UCSD-AML1 (cell line): ENCODE measurements at regions not wholly inside any gene's neighbourhood (a gene's known extent, or its start where the extent isn't known, plus 50 kb on each side); places are given as distances from the start of the nearest gene placed in this dataset.

Source experiments
- DNase-seq: peaks from one replicate; lab custom pipeline; 2025; ENCODE audit not compliant: unreplicated experiment; lab: John Stamatoyannopoulos, UW

DNA sequence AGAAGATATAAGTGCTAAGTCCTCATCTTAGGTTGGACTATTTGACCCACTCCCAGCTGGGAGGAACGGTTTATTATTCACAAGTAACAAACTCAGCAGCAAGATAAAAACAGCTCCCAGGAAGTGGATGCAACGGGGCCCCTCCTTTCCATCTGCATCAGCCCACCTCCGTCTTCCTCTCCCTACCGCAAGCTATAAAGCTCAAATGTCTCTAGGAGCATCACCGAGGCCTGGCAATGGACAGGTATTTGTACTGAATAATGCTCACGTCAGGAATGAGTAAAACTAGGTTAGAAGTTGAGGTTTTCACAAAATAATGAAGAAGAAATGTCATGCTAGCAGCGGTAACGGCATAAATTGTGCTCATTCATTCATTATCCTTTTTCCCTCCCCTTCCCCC, 408.7 kb upstream of the PSMD7 start:
- no peak for DNase-seq

GRCh38 chr16:73886426-73886825, 410.2 kb upstream of the PSMD7 start:
- DNase-seq: no peak

DNA sequence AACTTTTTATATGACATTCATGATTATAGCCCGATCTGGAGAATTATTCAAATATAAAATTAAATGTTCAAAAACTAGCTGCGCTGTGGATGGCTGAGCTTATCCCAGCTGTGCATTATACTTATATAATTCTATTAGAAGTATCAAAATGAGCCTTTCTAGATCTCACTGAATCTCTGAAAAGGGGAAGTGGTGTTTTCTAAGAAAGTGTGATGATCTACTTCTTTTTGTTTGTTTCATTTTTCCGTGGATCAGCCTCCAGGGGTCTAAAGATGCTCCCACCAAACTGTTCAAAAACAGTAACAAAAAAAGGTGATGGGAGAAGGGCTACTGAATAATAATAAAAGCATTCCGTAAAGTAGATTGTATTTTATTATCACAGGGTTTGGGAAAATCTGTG, 411.3 kb upstream of the PSMD7 start:
- DNase-seq: no peak

GRCh38 chr16:73883841-73884240, 412.8 kb upstream of the PSMD7 start:
- no peak for DNase-seq

- DNase-seq: no peak
Observed at GRCh38 chr16:73883126-73883525, 413.5 kb upstream of the PSMD7 start.

DNA sequence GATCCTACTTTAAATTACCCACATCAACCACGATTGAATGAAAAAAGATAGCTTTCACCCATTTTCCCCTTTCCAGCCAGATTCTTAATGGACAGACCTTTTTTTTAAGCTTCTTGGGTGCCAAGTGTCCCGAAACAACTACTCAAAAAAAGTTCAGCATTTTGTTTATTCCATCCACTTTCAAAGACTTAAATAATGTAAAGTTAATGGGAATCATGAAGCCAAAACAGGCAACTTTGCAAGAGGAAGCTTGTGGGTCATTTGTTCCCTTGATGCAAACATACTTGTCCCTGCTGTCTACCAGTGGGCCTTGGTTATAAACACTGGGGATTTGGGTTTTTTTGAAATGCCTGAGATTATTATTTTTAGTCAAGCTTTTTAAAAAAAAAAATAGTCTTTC, 414.0 kb upstream of the PSMD7 start:
- DNase-seq: no peak

DNA sequence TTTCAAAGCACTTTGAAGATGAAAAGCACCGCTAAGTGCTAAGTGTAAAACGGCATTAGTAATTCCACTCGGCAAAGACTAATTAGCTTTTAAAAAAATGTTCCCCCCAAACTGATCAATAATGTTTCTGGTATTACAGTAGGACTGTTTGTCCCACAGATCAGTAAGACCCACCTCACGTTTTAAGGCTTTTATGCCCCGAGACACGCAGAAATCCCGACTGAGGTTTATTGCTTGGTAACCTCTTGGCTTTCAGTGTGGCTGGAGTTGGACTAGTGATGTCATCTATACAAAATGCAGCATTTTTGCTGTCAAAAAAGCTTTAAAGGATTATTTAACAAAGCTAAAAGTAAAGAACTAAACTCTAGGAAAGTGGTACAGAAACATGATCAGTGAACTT, 414.6 kb upstream of the PSMD7 start:
- DNase-seq: no peak

- no peak for DNase-seq
Observed at GRCh38 chr16:73879621-73880020, 417.0 kb upstream of the PSMD7 start.

DNA sequence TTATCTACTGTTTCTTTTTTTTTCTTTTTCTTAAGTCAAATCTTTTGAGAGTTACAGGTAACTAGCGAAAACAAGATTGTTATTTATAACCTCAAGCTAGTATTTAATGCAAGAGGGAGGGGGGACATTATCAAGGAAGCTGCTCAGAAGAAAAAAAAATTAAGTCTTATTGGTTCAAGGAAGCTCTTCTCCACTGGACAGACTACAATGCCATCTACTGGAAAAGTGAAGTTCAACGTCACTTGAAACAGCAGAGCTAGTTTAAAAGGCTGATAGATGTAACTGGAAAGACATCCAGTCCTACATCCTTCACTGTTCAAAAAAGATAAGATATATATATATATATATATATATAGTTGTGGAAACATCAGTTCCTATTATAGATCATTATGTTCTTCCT, 418.0 kb upstream of the PSMD7 start:
- no peak for DNase-seq

DNA sequence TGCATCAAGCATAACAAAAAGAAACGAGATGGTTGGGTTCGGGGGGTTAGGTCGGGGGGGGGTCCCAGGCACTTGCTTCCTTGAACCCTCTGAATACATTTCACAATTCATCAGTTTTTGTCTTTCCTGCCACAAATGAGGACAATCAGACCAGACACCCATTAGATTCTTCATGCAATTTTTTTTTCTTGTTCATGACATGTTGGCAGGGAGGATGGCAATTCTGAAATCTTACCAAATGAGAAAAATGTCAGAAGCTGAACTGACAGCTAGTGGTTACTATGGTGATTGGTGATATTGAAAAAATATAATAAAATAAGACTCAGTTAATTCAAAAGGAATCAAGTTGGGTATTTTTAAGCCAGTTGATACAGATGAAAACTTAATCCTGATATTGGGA, 419.5 kb upstream of the PSMD7 start:
- DNase-seq: no peak

DNA sequence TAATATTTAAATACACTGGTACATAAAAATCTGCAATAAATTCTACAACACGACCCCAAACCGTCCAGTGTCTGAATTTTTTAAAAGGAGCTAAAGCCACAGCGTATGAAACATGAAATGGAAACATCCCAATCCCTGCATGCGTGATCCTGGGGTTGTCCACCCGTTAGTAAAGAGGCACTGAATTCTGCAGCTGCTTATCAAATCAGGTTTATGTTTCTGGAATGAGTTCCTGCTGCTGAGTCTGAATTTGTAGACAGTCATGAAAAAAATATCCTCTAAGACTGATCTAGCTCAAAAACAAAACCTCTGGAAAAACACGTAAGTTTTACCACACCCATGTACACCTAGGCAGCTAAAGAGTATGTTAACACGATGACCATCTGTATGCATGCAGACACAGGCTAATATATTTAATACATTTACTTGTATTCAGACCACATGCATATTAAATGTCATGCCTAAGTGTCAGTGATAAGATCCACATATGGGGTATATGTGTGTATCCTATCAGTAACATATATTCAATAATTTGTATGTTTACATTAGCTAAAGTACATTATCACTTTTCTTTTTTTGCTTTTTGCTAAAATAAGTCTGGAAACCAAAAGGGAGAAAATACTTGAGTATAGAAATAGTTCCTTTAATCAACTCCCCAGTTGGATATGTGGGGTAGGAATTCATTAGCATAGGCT, 420.5 kb upstream of the PSMD7 start:
- DNase-seq: no peak

DNA sequence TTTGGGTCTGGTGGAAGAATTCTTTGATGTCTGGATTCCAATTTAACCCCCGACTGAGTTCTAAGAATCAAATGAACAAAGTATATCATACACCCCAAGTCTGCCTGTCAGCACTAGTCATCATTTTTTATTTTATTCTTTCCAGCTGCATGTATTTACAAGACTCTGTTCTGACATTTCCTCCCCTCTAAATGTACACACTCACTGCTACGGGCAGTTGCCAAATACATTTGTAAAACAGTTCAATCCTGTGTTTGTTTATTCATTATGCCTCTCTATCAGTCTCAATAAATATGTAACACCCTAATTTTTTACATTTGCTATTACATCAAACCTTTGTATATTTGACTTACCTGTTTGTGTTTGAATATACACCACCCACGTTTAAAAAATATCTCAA, 422.3 kb upstream of the PSMD7 start:
- no peak for DNase-seq

- no peak for DNase-seq
Observed at GRCh38 chr16:73873643-73874042, 423.0 kb upstream of the PSMD7 start.

DNA sequence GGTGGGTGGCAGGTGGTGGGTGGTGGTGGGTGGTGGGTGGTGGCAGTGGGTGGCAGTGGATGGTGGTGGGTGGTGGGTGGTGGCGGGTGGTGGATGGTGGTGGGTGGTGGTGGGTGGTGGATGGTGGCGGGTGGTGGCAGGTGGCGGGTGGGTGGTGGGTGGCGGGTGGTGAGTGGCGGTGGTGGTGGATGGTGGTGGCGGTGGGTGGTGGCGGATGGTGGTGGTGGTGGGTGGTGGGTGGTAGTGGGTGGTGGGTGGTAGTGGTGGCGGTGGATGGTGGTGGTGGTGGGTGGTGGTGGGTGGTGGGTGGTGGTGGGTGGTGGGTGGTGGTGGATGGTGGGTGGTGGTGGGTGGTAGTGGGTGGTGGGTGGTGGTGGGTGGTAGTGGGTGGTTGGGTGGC, 423.8 kb upstream of the PSMD7 start:
- DNase-seq: no peak

DNA sequence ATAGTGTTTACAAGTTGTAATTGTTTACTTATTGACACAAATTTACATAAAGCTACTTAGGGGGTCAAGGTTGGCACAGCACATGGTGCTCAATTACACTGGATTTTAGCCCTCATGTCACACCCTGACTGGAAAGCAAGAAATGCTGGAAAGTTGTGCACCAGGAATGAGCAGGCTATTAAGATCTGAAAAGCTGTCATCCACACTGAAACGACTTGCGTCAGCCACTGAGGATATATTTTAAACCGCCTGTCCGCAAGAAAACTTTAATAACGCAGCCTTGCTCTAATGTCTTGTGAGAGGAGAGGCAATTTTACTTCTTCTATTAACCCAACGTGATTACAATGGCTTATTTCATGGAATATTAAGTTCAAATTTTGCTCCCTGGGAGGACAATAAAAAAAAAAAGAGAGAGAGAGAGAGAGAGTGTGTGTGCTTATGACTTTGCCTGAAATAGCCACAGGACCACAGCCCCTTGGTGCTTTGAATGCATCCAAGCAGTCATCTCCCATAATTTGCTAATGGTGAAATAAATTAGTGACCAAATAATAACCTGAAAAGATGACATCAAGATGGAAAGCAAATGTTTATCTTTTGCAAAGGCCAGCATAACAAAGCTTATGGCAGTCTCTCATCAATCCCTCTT, 425.4 kb upstream of the PSMD7 start:
- DNase-seq: no peak

- DNase-seq: no peak
Observed at GRCh38 chr16:73869126-73869525, 427.5 kb upstream of the PSMD7 start.

- no peak for DNase-seq
Observed at GRCh38 chr16:73864868-73865267, 431.7 kb upstream of the PSMD7 start.

- DNase-seq: no peak
Observed at GRCh38 chr16:73858326-73858725, 438.3 kb upstream of the PSMD7 start.

GRCh38 chr16:73853968-73854367, 442.6 kb upstream of the PSMD7 start:
- no peak for DNase-seq

DNA sequence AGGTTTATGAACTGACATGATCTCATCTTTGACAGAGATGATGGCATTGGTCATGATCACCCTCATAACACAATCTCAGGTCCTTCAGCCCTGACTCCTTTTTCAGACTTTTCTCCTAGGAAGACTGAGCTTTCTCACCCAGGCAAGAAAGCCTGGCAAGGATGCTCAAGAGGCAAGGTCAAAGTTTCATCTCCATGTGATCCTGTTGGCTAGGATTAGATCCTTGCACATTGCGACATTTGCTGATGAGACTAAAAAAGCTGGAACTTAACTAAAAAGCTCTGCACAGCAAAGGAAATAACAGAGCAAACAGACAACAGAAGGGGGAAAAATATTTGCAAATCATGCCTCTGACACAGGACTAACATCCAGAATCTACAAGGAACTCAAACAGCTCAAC, 444.1 kb upstream of the PSMD7 start:
- no peak for DNase-seq

- no peak for DNase-seq
Observed at GRCh38 chr16:73848993-73849392, 447.6 kb upstream of the PSMD7 start.

DNA sequence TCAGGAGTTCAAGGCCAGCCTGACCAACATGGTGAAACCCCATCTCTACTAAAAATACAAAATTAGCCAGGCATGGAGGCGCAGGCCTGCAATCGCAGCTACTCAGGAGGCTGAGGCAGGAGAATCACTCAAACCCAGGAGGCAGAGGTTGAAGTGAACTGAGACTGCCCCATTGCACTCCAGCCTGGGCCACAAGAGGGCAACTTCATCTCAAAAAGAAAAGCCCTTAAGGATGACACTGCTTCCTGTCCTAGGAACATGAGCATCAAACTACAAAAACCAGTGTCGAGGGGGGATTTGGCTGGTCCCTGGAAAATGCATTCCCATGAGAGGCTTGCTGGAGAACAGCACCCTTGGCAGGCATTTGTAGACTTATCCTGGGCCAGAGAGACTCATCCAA, 449.5 kb upstream of the PSMD7 start:
- no peak for DNase-seq

DNA sequence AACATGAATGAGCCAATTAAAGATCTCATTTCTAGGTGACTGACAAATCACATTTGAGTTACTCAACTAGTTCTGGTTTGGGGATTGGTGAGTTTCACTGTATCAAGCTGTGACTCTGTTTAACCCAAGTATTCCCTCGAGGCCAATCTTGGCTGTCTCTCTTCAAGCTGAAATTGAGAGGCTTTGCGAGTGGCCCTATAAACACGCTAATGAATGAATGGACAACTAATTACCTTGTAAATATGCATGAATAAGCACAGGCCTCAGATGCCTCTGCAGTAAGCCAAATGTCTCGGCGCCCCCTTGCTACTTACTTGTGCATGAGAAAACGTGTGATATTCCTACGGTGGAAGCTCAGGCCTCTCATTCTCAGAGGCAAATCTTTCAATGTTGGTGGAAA, 450.3 kb upstream of the PSMD7 start:
- no peak for DNase-seq
